Breast epithelium (tissue), 4 donors: ENCODE measurements at regions not wholly inside any gene's neighbourhood (a gene's known extent, or its start where the extent isn't known, plus 50 kb on each side); places are given as distances from the start of the nearest gene placed in this dataset.

Source experiments
- DNase-seq, 2 donors: peaks; one replicate each; pipeline ENCODE4 v3.0.0-alpha.2; 2019; ENCODE audit warnings: low spot score in 2 of 2
- H3K27ac ChIP-seq, 2 donors: fragments of 200-600 bp; sonication (generic) in 1 of 2; one replicate each; pipeline ENCODE4 v1.5.1; 2016 to 2019; ENCODE audit warnings: mild to moderate bottlenecking in 1 of 2
- H3K27me3 ChIP-seq, 2 donors: fragments of 200-600 bp; sonication (generic) in 1 of 2; one replicate each; pipeline versions ENCODE4 v1.5.1 to v1.6.0; 2017 to 2019; ENCODE audit warnings: control low read depth in 1 of 2, mild to moderate bottlenecking in 1 of 2
- H3K36me3 ChIP-seq: fragments of 200-600 bp; one replicate; pipeline ENCODE4 v1.5.1; 2019
- H3K4me1 ChIP-seq, 2 donors: fragments of 200-600 bp; sonication (generic); one replicate each; pipeline ENCODE4 v1.5.1; 2016 to 2019; ENCODE audit warnings: control low read depth in 1 of 2
- H3K4me3 ChIP-seq, 3 donors: fragments of 200-600 bp; sonication (generic); 1 replicate in 2 of 3; 2 replicates in 1 of 3; pipeline ENCODE4 v1.5.1; 2016 to 2019; ENCODE audit warnings: mild to moderate bottlenecking in 3 of 3, moderate library complexity in 2 of 3
- H3K9me3 ChIP-seq, 2 donors: fragments of 200-600 bp; sonication (generic) in 1 of 2; one replicate each; pipeline ENCODE4 v1.5.1; 2016 to 2019; ENCODE audit warnings: control low read depth in 1 of 2
- CTCF ChIP-seq, 3 donors: fragments of 450-650 bp; IDR thresholded peaks; one replicate each; pipeline ENCODE4 v1.5.1; 2016 to 2017; ENCODE audit warnings: antibody characterized with exemption in 3 of 3, mild to moderate bottlenecking in 3 of 3, moderate library complexity in 3 of 3
- POLR2A ChIP-seq: fragments of 450-650 bp; IDR thresholded peaks from one replicate; pipeline ENCODE4 v1.6.1; 2016; ENCODE audit warnings: antibody characterized with exemption, mild to moderate bottlenecking, moderate library complexity
- POLR2AphosphoS5 ChIP-seq, 3 donors: sonication (generic); formaldehyde crosslinking; IDR thresholded peaks; one replicate each; pipeline ENCODE4 v1.6.1; 2017; ENCODE audit warnings: antibody characterized with exemption in 3 of 3
- intact Hi-C: fragments of 100-400 bp; cut with DNase I; formaldehyde crosslinking; loops from one replicate; pipeline ENCODE4 v1.15.1; 2023; ENCODE audit warnings: low total_unique reads

- intact Hi-C loops = no loop called here
- DNase-seq = no peak
These were observed 933.4 kb downstream of the NLGN4Y start for GRCh38 chrY:15457682-15458081.

GRCh38 chrY:15458426-15458825 lies 934.1 kb downstream of the NLGN4Y start:
- no peaks in the 10 kb centered on the region for H3K27me3 ChIP-seq
- no peak for TF ChIP-seq POLR2A
- TF ChIP-seq POLR2AphosphoS5 (IDR thresholded peaks at IDR 0.05) = no peak
- no peak for TF ChIP-seq CTCF (IDR thresholded peaks at IDR 0.05)
- no peaks in the 10 kb centered on the region for H3K9me3 ChIP-seq
- no peaks in the 10 kb centered on the region for H3K36me3 ChIP-seq
- no peak overlapping the region for H3K4me3 ChIP-seq
- no peak overlapping the region for H3K27ac ChIP-seq
- intact Hi-C loops = no loop called here
- DNase-seq = no peak
- H3K4me1 ChIP-seq = no peaks in the 10 kb centered on the region

More at GRCh38 chrY:15457682-15458081, 933.4 kb downstream of the NLGN4Y start:
- no peak overlapping the region for H3K27ac ChIP-seq
- no peaks in the 10 kb centered on the region for H3K4me1 ChIP-seq
- no peaks in the 10 kb centered on the region for H3K27me3 ChIP-seq
- H3K9me3 ChIP-seq = no peaks in the 10 kb centered on the region
- H3K36me3 ChIP-seq = no peaks in the 10 kb centered on the region
- H3K4me3 ChIP-seq = no peak overlapping the region
- no peak for TF ChIP-seq POLR2A
- TF ChIP-seq CTCF (IDR thresholded peaks at IDR 0.05) = no peak
- no peak for TF ChIP-seq POLR2AphosphoS5 (IDR thresholded peaks at IDR 0.05)

- intact Hi-C loops = no loop called here
These were observed 941.6 kb downstream of the NLGN4Y start for GRCh38 chrY:15465880-15466279.

GRCh38 chrY:15466891-15467290 lies 942.6 kb downstream of the NLGN4Y start:
- H3K36me3 ChIP-seq = no peaks in the 10 kb centered on the region
- TF ChIP-seq POLR2AphosphoS5 (IDR thresholded peaks at IDR 0.05) (no peak), POLR2A (no peak), CTCF (IDR thresholded peaks at IDR 0.05) (no peak)
- H3K4me3 ChIP-seq = no peak overlapping the region
- DNase-seq = no peak
- intact Hi-C loops = no loop called here
- no peaks in the 10 kb centered on the region for H3K9me3 ChIP-seq
- H3K4me1 ChIP-seq = no peaks in the 10 kb centered on the region
- H3K27me3 ChIP-seq = no peaks in the 10 kb centered on the region
- H3K27ac ChIP-seq = no peak overlapping the region

More at GRCh38 chrY:15465880-15466279, 941.6 kb downstream of the NLGN4Y start:
- Histone ChIP-seq H3K27me3 (no peaks in the 10 kb centered on the region), H3K4me1 (no peaks in the 10 kb centered on the region), H3K4me3 (no peak overlapping the region), H3K9me3 (no peaks in the 10 kb centered on the region), H3K36me3 (no peaks in the 10 kb centered on the region), H3K27ac (no peak overlapping the region)
- no peak for TF ChIP-seq CTCF (IDR thresholded peaks at IDR 0.05)
- no peak for TF ChIP-seq POLR2A
- TF ChIP-seq POLR2AphosphoS5 (IDR thresholded peaks at IDR 0.05) = no peak
- DNase-seq = no peak

GRCh38 chrY:15468091-15468490 lies 943.8 kb downstream of the NLGN4Y start:
- no peaks in the 10 kb centered on the region for H3K9me3 ChIP-seq

More at GRCh38 chrY:15468091-15468490, 943.8 kb downstream of the NLGN4Y start:
- no peak for TF ChIP-seq POLR2AphosphoS5 (IDR thresholded peaks at IDR 0.05)
- no peak for TF ChIP-seq CTCF (IDR thresholded peaks at IDR 0.05)
- no peak for TF ChIP-seq POLR2A
- no peak overlapping the region for H3K4me3 ChIP-seq
- no peak overlapping the region for H3K27ac ChIP-seq
- H3K36me3 ChIP-seq = no peaks in the 10 kb centered on the region
- intact Hi-C loops = no loop called here
- no peaks in the 10 kb centered on the region for H3K27me3 ChIP-seq
- H3K4me1 ChIP-seq = no peaks in the 10 kb centered on the region
- no peak for DNase-seq
